Adrenal gland (tissue), 5 donors: ENCODE measurements at regions not wholly inside any gene's neighbourhood (a gene's known extent, or its start where the extent isn't known, plus 50 kb on each side); places are given as distances from the start of the nearest gene placed in this dataset.

Experiments used
- CTCF ChIP-seq, 6 experiments: fragments of 450-650 bp in 4 of 6; fragments of 200-600 bp in 2 of 6; sonication (generic) in 1 of 6; IDR thresholded peaks; 1 replicate in 5 of 6; 2 replicates in 1 of 6; pipeline versions ENCODE4 v1.5.1 to v1.8.0; 2016 to 2021; ENCODE audit warnings: antibody characterized with exemption in 6 of 6, mild to moderate bottlenecking in 2 of 6, moderate library complexity in 1 of 6
- POLR2A ChIP-seq, 2 donors: fragments of 450-650 bp; IDR thresholded peaks; one replicate each; pipeline ENCODE4 v1.6.1; 2017; ENCODE audit warnings: antibody characterized with exemption in 2 of 2, mild to moderate bottlenecking in 2 of 2, moderate library complexity in 1 of 2
- donor health status: DM: no; HTN: no; CAD: no.

GRCh38 chr6:144497650-144498049, 212.5 kb downstream of the UTRN start:
- TF ChIP-seq CTCF (IDR thresholded peaks at IDR 0.05): no peak
- TF ChIP-seq POLR2A (IDR thresholded peaks at IDR 0.05): no peak
